HFF-Myc (cell line): ENCODE measurements at regions not wholly inside any gene's neighbourhood (a gene's known extent, or its start where the extent isn't known, plus 50 kb on each side); places are given as distances from the start of the nearest gene placed in this dataset.

Experiments
- DNase-seq: peaks from one replicate; pipeline ENCODE4 v3.0.0-alpha.2; 2011; ENCODE audit warnings: low read depth; ENCODE audit errors: extremely low read depth
- H3K4me3 ChIP-seq: replicated peaks from 2 replicates; pipeline ENCODE4 v1.5.1; 2011; ENCODE audit warnings: low read depth, mild to moderate bottlenecking, control low read depth, low read length
- TF ChIP-seq, protein P1 (sequence below): IDR thresholded peaks from 2 replicates; pipeline ENCODE4 v1.5.1; 2012; ENCODE audit warnings: mild to moderate bottlenecking, low read depth, low read length, control low read depth; ENCODE audit errors: missing control alignments

DNA sequence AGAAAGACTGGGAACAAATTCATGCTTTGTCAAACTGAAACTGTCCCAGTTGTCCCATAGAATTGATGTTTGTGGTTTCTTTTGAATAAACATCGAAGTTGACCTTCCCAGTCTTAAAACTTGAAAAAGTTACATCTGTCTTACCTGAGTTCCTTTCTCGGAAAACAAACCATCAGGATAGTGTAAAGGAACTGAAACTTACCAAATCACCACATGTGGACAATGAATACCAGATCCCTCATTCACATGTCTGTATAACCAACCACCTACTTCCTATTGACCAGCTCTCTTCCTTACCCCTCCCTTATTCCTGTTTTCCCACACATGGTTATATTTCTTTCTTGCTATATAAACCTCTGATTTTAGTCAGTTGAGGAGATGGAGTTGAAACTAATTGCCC lies 791.7 kb upstream of the PCDH20 start:
- no peak overlapping the region for H3K4me3 ChIP-seq
- TF ChIP-seq, protein P1, sequence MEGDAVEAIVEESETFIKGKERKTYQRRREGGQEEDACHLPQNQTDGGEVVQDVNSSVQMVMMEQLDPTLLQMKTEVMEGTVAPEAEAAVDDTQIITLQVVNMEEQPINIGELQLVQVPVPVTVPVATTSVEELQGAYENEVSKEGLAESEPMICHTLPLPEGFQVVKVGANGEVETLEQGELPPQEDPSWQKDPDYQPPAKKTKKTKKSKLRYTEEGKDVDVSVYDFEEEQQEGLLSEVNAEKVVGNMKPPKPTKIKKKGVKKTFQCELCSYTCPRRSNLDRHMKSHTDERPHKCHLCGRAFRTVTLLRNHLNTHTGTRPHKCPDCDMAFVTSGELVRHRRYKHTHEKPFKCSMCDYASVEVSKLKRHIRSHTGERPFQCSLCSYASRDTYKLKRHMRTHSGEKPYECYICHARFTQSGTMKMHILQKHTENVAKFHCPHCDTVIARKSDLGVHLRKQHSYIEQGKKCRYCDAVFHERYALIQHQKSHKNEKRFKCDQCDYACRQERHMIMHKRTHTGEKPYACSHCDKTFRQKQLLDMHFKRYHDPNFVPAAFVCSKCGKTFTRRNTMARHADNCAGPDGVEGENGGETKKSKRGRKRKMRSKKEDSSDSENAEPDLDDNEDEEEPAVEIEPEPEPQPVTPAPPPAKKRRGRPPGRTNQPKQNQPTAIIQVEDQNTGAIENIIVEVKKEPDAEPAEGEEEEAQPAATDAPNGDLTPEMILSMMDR = no peak
- DNase-seq = no peak

DNA sequence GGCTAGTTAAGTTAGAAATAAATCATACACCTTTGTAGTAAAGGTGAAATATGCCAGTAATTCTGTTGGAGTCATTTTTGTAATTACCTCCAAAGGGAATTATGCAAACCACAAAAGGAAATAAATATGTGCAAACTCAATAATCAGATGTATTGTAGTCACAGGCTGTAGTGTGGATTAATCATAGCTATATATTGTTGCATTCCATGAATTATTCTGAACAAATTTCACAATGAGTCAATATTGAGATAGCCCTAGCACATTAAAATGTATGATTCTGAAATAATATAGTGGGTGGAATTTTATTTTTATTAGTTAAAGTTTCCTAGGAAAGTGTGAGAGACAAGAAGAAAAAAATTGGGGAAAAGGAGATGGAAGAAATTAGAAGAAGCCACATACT lies 790.5 kb upstream of the PCDH20 start:
- H3K4me3 ChIP-seq = no peak overlapping the region
- no peak for DNase-seq
- TF ChIP-seq, protein P1 = no peak

DNA sequence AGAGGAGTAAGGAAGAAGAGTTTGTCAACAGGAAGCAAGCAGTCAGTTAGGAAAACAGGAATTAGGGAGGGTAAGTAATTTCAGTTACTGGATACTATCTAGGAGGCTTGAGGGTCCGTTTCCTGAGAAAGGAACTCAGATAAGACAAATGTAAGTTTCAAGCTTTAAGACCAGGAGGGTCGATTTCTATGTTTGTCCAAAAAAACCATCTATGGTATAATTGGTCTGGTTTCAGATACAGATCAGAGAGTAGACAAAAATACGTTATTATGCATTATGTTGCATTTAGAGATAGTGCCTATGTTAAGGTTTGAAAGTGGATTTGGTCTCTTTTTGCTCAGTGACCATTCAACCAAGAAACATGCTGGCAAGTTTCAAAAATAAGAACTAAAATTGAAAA lies 789.6 kb upstream of the PCDH20 start:
- no peak for DNase-seq
- H3K4me3 ChIP-seq = no peak overlapping the region
- TF ChIP-seq, protein P1 = no peak

DNA sequence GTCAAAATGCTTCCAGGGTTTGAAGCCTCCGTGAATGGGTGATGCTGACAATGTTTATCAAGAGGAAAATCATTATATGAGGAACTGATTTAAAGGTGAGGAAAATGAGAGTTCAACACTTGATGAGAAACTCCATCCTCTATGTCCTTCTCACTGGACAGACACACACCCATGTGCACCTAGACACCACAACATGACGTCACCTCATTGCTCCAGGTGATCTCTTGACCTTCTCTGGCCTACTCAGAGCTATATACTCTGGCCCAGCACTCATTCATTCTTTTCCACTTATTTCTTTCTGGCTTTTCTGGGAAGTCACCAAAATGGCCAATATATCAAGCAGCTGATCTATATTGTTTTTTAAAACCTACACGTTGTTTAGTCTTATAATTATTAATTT lies 778.7 kb upstream of the PCDH20 start:
- TF ChIP-seq, protein P1 = no peak
- DNase-seq = no peak

DNA sequence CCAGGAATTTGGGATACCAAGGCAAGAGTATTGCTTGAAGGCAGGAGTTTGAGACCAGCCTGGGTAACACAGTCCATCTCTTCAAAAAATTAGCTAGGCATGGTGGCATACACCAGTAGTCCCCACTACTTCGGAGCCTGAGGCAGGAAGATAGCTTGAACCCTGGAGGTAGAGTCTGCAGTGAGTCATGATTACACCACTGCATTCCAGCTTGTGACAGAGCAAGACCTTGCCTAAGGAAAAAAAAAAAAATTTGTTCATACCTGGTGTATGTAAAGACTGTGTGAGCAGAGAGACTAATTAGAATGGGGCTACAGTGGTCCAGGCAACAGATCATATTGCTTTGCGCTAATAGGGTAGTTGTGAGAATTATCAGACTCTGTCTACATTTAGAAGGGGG lies 778.3 kb upstream of the PCDH20 start:
- DNase-seq = no peak
- TF ChIP-seq, protein P1 = no peak
- no peak overlapping the region for H3K4me3 ChIP-seq

More for the DNA sequence above, 778.7 kb upstream of the PCDH20 start:
- H3K4me3 ChIP-seq = no peak overlapping the region

DNA sequence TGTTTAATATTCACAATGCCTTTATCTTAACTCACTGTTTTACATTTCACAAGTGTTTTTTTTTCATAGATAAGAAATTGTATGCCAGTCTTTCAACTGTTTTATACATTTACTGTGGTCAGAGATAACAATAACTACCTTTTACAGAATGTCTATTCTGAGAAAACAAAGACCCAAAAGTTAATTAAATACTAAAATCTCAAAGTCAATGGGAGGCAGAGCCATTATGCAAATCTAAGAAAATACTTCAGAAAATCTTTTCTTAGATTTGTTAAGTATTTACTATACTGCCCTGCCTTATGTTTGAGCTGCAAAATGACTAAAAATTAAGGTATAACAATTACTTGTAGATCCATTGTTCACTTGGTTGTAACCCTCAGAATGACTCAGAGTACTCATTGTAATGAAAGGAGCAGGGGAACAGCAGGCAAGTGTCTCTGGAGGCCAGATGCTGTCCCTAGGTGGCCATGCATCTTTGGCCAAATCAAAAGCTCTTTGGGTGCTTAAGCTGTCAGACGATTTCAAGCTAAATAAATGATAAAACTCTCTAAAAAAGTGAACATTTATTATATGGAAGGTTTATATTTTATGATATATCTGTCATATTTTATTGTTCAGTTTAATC lies 770.1 kb upstream of the PCDH20 start:
- TF ChIP-seq, protein P1 = no peak
- no peak for DNase-seq
- no peak overlapping the region for H3K4me3 ChIP-seq

DNA sequence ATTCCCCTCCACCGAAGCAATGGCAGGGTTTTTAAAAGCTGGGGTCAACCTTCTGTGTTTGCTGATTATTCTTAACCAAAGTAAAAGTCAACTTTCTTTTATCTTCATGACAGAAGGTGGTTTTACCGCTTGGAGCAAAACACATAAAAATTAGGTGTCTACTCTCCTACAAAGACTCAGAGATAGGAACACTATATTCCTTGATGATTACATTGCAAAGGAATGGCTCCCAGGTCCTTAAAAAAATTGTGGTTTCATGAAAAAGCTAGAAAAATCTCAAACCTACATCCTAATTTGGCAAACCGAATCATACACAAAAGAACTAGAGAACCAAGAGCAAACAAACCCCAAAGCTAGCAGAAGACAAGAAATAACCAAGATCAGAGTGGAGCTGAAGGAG lies 760.4 kb upstream of the PCDH20 start:
- DNase-seq = no peak
- TF ChIP-seq, protein P1 = no peak
- no peak overlapping the region for H3K4me3 ChIP-seq
